Parathyroid adenoma (tissue), 2 donors: ENCODE measurements at regions not wholly inside any gene's neighbourhood (a gene's known extent, or its start where the extent isn't known, plus 50 kb on each side); places are given as distances from the start of the nearest gene placed in this dataset.

Experiments used
- H2AFZ ChIP-seq: fragments of 300-600 bp; sonication (generic); one replicate; pipeline ENCODE4 v1.7.0; 2017; ENCODE audit warnings: antibody characterized with exemption, mild to moderate bottlenecking
- H3K27ac ChIP-seq: fragments of 300-600 bp; sonication (generic); one replicate; pipeline ENCODE4 v1.7.0; 2017
- H3K27me3 ChIP-seq: fragments of 300-600 bp; sonication (generic); one replicate; pipeline ENCODE4 v1.7.0; 2017; ENCODE audit warnings: low read length; ENCODE audit not compliant: control insufficient read depth, insufficient read depth
- H3K36me3 ChIP-seq: fragments of 300-600 bp; sonication (generic); one replicate; pipeline ENCODE4 v1.7.0; 2017; ENCODE audit warnings: low read length; ENCODE audit not compliant: control insufficient read depth, insufficient read depth
- H3K4me1 ChIP-seq: fragments of 300-600 bp; sonication (generic); one replicate; pipeline ENCODE4 v1.7.0; 2017; ENCODE audit warnings: control low read depth
- H3K4me2 ChIP-seq: fragments of 300-600 bp; sonication (generic); one replicate; pipeline ENCODE4 v1.7.0; 2017; ENCODE audit warnings: low read length
- H3K4me3 ChIP-seq: fragments of 300-600 bp; sonication (generic); one replicate; pipeline ENCODE4 v1.7.0; 2017; ENCODE audit warnings: low read depth, low read length
- H3K79me2 ChIP-seq: fragments of 300-600 bp; sonication (generic); one replicate; pipeline ENCODE4 v1.7.0; 2017; ENCODE audit warnings: control low read depth
- H3K9ac ChIP-seq: fragments of 300-600 bp; sonication (generic); one replicate; pipeline ENCODE4 v1.7.0; 2017; ENCODE audit warnings: mild to moderate bottlenecking
- H3K9me3 ChIP-seq: fragments of 300-600 bp; sonication (generic); one replicate; pipeline ENCODE4 v1.7.0; 2017; ENCODE audit warnings: low read length; ENCODE audit not compliant: control insufficient read depth
- TF ChIP-seq, protein P1 (sequence below): fragments of 300-600 bp; sonication (generic); IDR thresholded peaks from one replicate; pipeline ENCODE4 v1.7.0; 2017; ENCODE audit warnings: antibody characterized with exemption, mild to moderate bottlenecking
- donor health status: primary hyperparathyroidism.

DNA sequence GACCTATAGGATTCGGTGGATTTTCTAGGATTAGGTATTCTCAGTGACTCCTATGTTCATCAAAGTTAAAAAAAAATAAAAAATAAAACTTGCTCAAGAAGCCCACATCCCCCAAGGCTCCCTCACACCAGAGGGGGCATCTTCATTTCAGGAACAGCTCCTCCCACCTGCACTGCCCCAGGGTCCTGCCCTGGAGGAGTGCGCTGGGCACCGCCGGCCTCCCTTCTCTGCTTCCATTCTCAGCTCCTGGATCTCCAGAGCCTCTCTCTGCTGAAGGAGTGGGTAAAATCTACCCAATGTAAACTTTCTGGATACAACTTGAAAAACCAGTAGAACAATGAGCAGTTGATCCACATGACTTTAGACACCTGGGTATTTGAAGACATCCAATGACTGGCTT is 359.8 kb upstream of the IRX4 start:
- no peak overlapping the region for H3K4me2 ChIP-seq
- no peaks in the 10 kb centered on the region for H3K36me3 ChIP-seq
- TF ChIP-seq, protein P1, sequence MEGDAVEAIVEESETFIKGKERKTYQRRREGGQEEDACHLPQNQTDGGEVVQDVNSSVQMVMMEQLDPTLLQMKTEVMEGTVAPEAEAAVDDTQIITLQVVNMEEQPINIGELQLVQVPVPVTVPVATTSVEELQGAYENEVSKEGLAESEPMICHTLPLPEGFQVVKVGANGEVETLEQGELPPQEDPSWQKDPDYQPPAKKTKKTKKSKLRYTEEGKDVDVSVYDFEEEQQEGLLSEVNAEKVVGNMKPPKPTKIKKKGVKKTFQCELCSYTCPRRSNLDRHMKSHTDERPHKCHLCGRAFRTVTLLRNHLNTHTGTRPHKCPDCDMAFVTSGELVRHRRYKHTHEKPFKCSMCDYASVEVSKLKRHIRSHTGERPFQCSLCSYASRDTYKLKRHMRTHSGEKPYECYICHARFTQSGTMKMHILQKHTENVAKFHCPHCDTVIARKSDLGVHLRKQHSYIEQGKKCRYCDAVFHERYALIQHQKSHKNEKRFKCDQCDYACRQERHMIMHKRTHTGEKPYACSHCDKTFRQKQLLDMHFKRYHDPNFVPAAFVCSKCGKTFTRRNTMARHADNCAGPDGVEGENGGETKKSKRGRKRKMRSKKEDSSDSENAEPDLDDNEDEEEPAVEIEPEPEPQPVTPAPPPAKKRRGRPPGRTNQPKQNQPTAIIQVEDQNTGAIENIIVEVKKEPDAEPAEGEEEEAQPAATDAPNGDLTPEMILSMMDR, result no peak
- H3K27ac ChIP-seq, result no peak overlapping the region
- no peaks in the 10 kb centered on the region for H3K9me3 ChIP-seq
- H3K4me1 ChIP-seq, result no peaks in the 10 kb centered on the region
- no peak overlapping the region for H3K9ac ChIP-seq
- H3K4me3 ChIP-seq, result no peak overlapping the region
- no peaks in the 10 kb centered on the region for H3K79me2 ChIP-seq
- H2AFZ ChIP-seq, result no peak overlapping the region
- H3K27me3 ChIP-seq, result no peaks in the 10 kb centered on the region

- H3K27ac ChIP-seq, result no peak overlapping the region
- H2AFZ ChIP-seq, result no peak overlapping the region
- H3K4me3 ChIP-seq, result no peak overlapping the region
- no peaks in the 10 kb centered on the region for H3K9me3 ChIP-seq
- H3K4me1 ChIP-seq, result no peaks in the 10 kb centered on the region
- H3K27me3 ChIP-seq, result no peaks in the 10 kb centered on the region
- TF ChIP-seq, protein P1, result no peak
- H3K36me3 ChIP-seq, result no peaks in the 10 kb centered on the region
- H3K4me2 ChIP-seq, result no peak overlapping the region
- no peaks in the 10 kb centered on the region for H3K79me2 ChIP-seq
- H3K9ac ChIP-seq, result no peak overlapping the region
Observed at GRCh38 chr5:2241842-2242241, 359.1 kb upstream of the IRX4 start.

GRCh38 chr5:2240118-2240904 is 357.6 kb upstream of the IRX4 start:
- H3K27me3 ChIP-seq, result no peaks in the 10 kb centered on the region
- H3K4me1 ChIP-seq, result no peaks in the 10 kb centered on the region
- H3K79me2 ChIP-seq, result no peaks in the 10 kb centered on the region
- H3K9ac ChIP-seq, result no peak overlapping the region
- H2AFZ ChIP-seq, result no peak overlapping the region
- H3K4me2 ChIP-seq, result no peak overlapping the region
- H3K27ac ChIP-seq, result no peak overlapping the region
- H3K4me3 ChIP-seq, result no peak overlapping the region
- TF ChIP-seq, protein P1, result no peak
- H3K9me3 ChIP-seq, result no peaks in the 10 kb centered on the region
- no peaks in the 10 kb centered on the region for H3K36me3 ChIP-seq

- no peak overlapping the region for H3K4me3 ChIP-seq
- H2AFZ ChIP-seq, result no peak overlapping the region
- no peak overlapping the region for H3K4me2 ChIP-seq
- no peaks in the 10 kb centered on the region for H3K27me3 ChIP-seq
- H3K79me2 ChIP-seq, result no peaks in the 10 kb centered on the region
- TF ChIP-seq, protein P1, result no peak
- no peaks in the 10 kb centered on the region for H3K9me3 ChIP-seq
- no peak overlapping the region for H3K27ac ChIP-seq
- H3K4me1 ChIP-seq, result no peaks in the 10 kb centered on the region
- H3K36me3 ChIP-seq, result no peaks in the 10 kb centered on the region
- H3K9ac ChIP-seq, result no peak overlapping the region
Observed at GRCh38 chr5:2239201-2239910, 356.6 kb upstream of the IRX4 start.
